HG03139 (cell line): ENCODE measurements at regions not wholly inside any gene's neighbourhood (a gene's known extent, or its start where the extent isn't known, plus 50 kb on each side); places are given as distances from the start of the nearest gene placed in this dataset.

Experiments
- ATAC-seq: cut with Tn5 transposase; IDR thresholded peaks from one replicate; pipeline ENCODE4 v1.9.1; 2021; ENCODE audit not compliant: unreplicated experiment

- ATAC-seq = no peak
These were observed 1202.1 kb downstream of the ADGRL3 start for GRCh38 chr4:62402088-62402806.

- no peak for ATAC-seq
These were observed 1199.1 kb downstream of the ADGRL3 start for GRCh38 chr4:62399242-62399641.

GRCh38 chr4:62398318-62398717 is 1198.2 kb downstream of the ADGRL3 start:
- no peak for ATAC-seq

DNA sequence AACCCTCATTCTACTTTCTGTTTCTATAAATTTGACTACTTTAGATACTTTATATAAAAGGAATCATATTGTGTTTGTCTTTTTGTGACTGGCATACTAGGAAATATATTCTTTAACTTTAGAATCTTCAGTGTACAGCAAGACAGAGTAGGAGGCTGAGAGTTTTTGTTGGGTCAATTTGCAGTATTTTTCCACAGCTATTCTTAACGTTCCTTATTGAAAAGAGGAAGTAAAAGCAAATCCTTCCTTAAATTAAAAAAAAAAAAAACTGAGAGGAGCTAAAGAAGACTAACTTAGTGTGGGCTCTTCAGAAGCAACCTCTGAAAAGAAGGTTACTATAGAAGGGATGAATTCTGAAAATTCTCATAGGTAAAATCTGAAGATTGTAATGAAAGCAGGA is 1194.6 kb downstream of the ADGRL3 start:
- ATAC-seq = no peak

DNA sequence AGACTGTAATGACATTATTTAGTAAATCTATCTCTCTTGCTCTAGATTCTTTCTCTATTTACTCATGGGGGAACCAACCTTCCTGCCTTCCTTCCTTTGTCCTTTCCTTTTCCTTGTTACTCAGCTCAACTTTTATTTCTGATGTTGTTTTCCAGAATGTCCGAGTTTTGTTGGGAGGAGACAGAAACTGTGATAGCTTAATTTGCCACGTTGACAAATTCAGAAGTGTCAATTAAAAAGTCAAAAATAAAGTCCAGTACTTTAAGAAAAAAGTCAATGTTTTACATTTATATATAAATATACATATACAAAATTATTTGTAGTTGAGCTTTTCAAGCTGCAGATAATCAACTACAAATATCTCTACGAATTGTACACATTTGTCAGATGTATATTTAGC is 1187.7 kb downstream of the ADGRL3 start:
- ATAC-seq = no peak

- ATAC-seq = no peak
These were observed 1177.6 kb downstream of the ADGRL3 start for GRCh38 chr4:62377700-62378099.

DNA sequence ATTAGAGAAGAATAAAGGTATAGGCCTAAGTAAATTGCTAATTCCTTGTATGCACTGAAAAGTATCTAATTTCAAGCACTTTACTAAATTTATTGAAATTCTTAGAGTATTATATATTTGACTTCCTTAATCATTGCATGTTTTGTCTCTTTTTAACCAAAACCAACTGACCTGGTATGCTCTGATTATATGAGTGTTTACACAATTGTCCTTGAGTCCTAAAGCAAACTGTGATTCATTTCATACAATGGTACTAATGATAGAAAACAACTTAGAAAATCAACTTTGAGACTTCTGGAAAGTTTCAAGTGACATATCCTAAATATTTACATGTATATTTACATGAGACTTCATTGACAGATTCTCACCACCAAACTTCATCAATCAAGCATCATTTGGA is 1177.1 kb downstream of the ADGRL3 start:
- no peak for ATAC-seq

DNA sequence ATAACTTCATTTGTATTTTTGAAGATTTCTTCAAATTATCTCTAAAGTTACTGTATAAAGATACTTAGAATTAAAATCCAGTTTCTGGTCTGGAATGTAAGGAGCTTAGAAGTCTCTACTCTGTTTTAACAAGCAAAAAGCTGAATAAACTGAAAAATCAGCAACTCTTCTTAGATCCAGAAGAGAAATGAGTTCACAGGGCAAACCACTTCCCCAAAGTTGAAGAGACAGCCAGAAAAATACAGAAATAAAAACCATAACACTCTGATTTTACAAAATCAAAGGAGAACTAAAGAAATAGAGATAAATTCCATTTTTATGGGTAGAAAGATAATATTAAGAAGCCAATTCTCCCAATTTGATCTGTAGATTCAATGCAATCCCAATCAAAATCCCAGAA is 1166.8 kb downstream of the ADGRL3 start:
- ATAC-seq = no peak

- ATAC-seq = no peak
These were observed 1160.0 kb downstream of the ADGRL3 start for GRCh38 chr4:62360156-62360545.

GRCh38 chr4:62359441-62360155 is 1159.5 kb downstream of the ADGRL3 start:
- no peak for ATAC-seq

- ATAC-seq = no peak
These were observed 1144.8 kb downstream of the ADGRL3 start for GRCh38 chr4:62344915-62345314.

DNA sequence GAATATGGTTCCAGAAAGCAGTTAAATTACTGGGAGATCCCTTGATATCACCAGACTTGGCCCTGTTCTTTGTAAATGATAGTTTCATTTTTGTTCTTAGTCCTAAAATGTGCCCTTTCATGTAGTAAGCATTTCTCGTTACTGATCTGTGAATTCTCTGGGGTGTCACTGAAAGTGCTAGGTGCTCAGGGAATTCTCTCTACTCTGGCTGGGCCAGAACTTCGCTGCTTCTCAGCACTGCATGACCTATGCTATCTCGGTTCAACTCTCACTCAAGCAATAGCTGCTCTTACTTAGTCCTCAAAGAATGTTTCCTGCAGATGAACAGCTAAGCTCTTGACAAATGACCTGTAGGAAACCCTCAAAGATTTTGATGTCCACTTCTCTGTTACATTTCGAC is 1144.3 kb downstream of the ADGRL3 start:
- no peak for ATAC-seq

GRCh38 chr4:62342346-62342745 is 1142.2 kb downstream of the ADGRL3 start:
- ATAC-seq = no peak

DNA sequence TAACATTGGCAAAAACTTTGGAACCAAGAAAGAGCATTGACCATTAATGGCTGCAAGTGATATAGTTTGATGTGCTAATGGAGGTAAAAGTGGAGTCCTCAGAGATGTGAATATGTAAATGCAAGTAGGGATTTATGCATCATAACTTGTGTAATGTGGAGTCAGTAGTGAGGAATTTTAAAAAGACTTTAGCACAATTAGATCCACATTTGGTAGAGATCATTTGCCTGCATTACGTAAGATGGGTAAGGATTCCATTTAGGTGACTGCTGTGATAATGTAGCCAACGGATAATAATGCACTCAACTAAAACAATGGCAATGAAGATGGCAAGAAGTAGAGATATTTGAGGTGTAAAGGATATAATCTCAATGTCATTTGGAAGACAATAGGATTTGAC is 1128.4 kb downstream of the ADGRL3 start:
- ATAC-seq = no peak

- no peak for ATAC-seq
These were observed 1127.6 kb downstream of the ADGRL3 start for GRCh38 chr4:62327612-62328297.

DNA sequence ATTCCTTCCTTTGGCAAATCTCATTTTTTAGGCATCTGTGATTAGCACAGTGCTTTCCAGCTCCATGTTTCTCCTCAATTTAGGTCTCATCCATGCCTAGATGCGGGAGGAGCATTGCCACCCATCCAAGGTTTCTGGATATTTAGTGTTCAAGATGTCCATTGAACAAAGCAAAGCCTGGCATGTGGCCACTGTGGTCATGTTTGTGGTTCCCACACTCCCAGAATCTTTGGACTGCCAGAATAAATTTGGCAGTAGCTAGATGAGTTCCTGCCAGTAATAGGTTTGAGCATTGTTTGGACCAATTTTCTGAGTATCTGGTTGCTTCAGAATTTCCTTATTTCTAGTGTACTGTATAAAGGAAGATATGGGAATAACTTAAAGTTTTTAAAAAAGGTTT is 1124.1 kb downstream of the ADGRL3 start:
- ATAC-seq = no peak

- no peak for ATAC-seq
These were observed 1120.5 kb downstream of the ADGRL3 start for GRCh38 chr4:62320612-62321011.

- ATAC-seq = no peak
These were observed 1102.6 kb downstream of the ADGRL3 start for GRCh38 chr4:62302710-62303109.

GRCh38 chr4:62301500-62301899 is 1101.4 kb downstream of the ADGRL3 start:
- no peak for ATAC-seq

GRCh38 chr4:62293551-62293950 is 1093.4 kb downstream of the ADGRL3 start:
- no peak for ATAC-seq

GRCh38 chr4:62292911-62293310 is 1092.8 kb downstream of the ADGRL3 start:
- ATAC-seq = no peak
